Activated CD4-positive, CD25-positive, alpha-beta regulatory T cell treated with anti-CD3 and anti-CD28 coated beads, Interleukin-2, amount 50 U/mL, for 24 hours (primary cell): ENCODE measurements at regions not wholly inside any gene's neighbourhood (a gene's known extent, or its start where the extent isn't known, plus 50 kb on each side); places are given as distances from the start of the nearest gene placed in this dataset.
"Not testable (repeated sequence)": the region's sequence is repeated elsewhere in the genome, so short reads cannot be mapped to it uniquely, and the experiment has no call there.

Source experiments
- ATAC-seq, 2 donors: fragments of 150-1000 bp; cut with Tn5 transposase; one replicate each; pipeline ENCODE4 v1.10.0; 2021; ENCODE audit warnings: mild to moderate bottlenecking in 1 of 2, moderate library complexity in 1 of 2

DNA sequence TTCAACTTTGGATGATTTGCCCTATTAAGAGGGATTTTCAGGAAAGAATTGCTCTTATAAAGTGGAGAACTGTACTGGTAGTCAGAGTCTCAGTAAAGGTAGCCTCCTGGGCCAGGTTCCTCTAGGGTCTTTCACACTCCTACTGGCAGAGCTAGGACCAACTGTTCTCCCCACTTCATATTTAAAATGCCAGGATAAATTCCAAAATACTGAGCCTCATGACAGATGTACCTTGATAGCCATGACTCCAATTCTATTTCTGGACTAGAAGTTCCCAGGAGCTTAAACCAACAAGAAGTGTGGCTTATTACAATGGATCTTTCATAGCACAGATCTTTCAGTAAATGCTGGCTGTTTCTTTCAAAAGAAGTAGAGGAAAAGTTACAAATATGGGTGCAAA lies 126.5 kb downstream of the C12orf75 start:
- ATAC-seq: no peak

DNA sequence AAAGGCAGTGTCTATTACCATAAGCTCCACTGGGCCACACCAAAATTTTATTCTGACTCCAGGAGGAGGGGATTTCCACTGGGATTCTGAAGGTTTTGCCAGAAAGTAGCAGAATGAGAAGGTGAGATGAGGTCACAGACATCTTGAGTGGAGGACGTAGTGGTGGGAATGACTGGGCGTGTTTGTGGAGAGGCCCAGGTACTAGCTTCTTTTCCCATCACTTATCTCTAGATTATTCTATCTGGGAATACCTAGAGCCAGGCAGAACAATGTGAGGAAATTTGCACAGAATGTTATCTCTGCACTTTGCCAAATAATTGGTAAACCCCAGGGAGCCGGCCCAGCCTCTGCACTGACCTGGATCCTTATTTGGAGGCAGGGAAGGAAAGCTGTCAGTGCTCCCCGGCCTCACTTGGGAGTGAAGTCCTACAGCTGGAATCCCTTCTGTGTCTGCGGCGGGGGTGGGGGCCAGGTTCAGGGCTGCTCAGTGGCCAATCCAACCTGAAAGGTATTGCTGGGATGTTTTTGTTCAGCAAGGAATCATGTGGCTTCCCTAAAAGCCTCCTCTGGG lies 129.4 kb downstream of the C12orf75 start:
- ATAC-seq: no peak

- ATAC-seq: no peak
These were observed 130.9 kb downstream of the C12orf75 start for GRCh38 chr12:105461271-105461943.

DNA sequence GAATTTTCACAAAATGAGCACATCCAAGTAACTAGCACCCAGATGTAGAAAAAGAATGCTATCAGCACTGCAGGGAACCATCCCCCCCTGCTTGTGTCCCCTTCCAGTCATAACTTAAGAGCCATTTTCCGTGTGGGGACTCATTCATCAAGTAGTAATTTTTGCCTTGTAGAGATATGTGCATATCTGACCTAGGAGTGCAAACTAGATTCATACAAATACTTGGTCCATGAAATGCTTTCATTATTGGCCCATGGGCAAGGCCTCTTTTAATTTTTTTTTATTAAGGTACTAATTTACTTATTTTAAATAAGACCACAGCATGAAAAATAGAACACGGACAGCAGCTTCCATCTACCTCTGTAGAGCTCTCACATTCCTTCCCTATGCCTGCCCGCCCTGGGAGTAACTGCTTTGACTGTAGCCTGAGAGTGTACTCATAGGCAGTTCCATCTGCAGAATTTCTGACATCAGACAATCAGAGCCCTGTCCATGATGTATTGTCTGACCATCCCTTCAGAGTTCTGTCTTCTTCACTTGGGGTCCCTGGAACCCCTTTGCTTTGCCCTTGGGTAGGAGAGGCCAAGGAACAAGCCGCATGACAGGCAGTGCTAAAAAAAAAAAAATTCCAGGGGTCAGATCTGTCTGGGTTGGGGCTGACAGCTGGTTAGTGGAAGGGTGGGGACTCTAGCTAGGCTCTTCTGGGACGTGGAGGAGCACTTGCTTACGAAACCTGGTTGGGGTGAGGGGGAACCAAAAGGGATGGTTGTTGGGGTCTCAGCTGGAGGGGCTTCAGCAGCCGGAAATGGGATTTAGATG lies 131.7 kb downstream of the C12orf75 start:
- no peak for ATAC-seq

- ATAC-seq: no peak
These were observed 132.3 kb downstream of the C12orf75 start for GRCh38 chr12:105462831-105463230.

- ATAC-seq: no peak
These were observed 133.9 kb downstream of the C12orf75 start for GRCh38 chr12:105464406-105464805.

GRCh38 chr12:105466231-105466900 lies 135.9 kb downstream of the C12orf75 start:
- no peak for ATAC-seq

DNA sequence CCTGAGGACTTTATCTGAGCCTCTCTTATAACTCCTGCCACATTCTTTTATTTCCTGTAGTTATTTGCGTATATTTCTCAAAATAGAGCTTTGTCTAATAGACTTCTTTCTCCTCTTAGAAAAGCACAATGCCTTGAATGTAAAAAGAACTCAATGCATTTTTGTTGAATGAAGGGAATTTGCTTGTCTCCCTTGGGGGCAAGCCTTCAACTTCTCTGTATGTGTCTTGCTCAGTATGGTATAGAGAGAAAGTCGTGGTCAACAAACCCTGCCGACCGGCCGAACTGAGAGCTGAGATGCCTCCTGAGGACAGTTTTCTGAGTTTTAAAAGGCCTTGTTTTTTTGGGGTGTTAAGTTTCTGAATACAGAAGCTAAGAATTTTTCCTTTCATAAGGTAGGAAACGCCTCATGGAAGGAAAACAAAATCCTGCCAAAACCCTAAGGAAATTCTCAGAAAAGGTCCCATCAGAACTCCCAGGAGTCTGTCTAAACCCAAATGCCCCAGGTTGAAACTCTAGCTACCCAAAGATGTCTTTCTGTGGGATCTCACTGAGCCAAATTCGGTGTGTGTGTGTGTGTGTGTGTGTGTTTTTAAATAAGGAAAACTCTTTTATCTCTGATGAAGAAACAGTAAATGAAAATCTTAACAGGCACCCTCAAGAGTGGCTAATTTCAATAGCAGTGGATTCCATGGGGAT lies 136.6 kb downstream of the C12orf75 start:
- ATAC-seq: no peak

GRCh38 chr12:105467710-105468366 lies 137.3 kb downstream of the C12orf75 start:
- ATAC-seq: no peak

GRCh38 chr12:105468464-105468863 lies 138.0 kb downstream of the C12orf75 start:
- ATAC-seq: no peak

- ATAC-seq: no peak
These were observed 138.7 kb downstream of the C12orf75 start for GRCh38 chr12:105469211-105469610.

GRCh38 chr12:105469701-105470100 lies 139.2 kb downstream of the C12orf75 start:
- ATAC-seq: no peak

- no peak for ATAC-seq
These were observed 139.6 kb downstream of the C12orf75 start for GRCh38 chr12:105470102-105470501.

DNA sequence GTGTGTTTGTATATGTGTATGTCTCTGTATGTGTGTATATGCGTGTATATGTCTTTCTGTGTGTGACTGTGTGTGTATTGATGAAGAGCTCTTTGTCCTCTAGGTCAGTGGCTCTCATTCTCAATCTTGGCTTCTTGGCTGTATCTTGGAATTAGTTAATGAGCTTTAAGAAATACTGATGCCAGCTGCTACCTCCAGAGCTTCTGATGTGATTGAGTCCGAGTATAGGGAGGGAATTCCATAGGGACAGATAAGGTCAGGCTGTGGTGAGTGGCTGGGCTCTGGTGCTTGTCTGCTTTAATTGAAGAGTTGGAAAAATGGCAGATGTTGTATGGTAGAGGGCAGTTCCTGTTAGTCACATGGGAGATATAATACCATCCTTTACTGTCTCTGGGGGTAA lies 140.1 kb downstream of the C12orf75 start:
- no peak for ATAC-seq

GRCh38 chr12:105474672-105475071 lies 144.2 kb downstream of the C12orf75 start:
- no peak for ATAC-seq

DNA sequence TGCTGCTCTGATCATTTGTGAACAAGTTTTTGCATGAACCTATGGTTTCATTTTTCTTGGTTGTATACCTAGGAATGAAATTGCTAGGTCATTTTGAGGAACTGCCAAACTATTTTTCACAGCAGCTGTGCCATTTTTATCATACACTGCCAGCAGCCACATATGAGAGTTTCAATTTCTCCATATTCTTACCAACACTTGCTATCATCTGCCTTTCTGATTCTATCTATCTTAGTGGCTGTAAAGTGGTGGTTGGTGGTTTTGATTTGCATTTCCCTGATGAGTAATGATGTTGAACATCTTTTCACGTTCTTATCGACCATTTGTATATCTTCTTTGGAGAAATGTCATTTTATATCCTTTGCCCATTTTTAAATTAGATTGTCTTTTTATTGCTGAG lies 146.1 kb downstream of the C12orf75 start:
- ATAC-seq: no peak

DNA sequence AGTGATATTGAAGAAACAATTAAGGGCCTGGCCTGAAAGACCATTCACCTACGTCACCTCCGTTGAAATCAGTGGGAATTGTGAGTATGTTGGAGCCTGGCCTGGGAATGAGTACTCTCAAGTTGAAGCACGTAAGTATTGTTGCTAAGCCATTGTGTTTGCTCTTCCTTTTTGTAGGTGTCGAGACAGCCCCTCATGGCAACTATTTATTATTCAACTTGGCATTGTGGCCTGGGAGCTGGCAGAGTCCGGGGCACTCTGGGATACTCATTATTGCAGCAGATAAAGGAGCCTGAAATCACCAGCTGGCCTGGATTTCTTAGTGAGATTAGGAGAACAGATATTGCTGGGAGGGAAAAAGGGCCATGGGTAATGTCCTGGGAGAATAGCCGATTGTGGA lies 147.4 kb downstream of the C12orf75 start:
- ATAC-seq: no peak

DNA sequence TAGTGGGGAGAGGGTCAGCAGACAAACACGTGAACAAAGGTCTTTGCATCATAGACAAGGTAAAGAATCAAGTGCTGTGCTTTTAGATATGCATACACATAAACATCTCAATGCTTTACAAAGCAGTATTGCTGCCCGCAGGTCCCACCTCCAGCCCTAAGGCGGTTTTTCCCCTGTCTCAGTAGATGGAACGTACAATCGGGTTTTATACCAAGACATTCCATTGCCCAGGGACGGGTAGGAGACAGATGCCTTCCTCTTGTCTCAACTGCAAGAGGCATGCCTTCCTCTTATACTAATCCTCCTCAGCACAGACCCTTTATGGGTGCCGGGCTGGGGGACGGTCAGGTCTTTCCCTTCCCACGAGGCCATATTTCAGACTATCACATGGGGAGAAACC lies 148.3 kb downstream of the C12orf75 start:
- not testable (repeated sequence) for ATAC-seq

DNA sequence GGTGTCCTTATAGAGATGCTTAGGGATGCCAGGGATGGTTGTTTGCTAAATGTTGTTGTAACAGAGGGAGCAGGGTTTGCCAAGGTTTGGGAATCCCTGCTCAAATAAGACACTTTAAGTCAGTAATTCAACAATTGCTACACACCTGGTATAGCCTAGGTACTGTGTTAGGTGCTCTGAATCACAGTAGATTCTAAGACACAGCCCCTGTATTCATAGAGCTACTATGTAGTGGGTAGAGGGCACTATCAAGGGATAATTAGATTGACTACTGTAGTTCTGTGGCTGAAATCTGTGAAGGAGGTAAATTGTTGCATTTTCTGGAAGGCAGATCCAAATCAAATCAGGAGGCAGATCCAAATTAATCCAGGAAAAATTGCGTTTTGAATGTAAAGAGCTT lies 149.2 kb downstream of the C12orf75 start:
- ATAC-seq: no peak

- no peak for ATAC-seq
These were observed 149.7 kb downstream of the C12orf75 start for GRCh38 chr12:105480162-105480561.

DNA sequence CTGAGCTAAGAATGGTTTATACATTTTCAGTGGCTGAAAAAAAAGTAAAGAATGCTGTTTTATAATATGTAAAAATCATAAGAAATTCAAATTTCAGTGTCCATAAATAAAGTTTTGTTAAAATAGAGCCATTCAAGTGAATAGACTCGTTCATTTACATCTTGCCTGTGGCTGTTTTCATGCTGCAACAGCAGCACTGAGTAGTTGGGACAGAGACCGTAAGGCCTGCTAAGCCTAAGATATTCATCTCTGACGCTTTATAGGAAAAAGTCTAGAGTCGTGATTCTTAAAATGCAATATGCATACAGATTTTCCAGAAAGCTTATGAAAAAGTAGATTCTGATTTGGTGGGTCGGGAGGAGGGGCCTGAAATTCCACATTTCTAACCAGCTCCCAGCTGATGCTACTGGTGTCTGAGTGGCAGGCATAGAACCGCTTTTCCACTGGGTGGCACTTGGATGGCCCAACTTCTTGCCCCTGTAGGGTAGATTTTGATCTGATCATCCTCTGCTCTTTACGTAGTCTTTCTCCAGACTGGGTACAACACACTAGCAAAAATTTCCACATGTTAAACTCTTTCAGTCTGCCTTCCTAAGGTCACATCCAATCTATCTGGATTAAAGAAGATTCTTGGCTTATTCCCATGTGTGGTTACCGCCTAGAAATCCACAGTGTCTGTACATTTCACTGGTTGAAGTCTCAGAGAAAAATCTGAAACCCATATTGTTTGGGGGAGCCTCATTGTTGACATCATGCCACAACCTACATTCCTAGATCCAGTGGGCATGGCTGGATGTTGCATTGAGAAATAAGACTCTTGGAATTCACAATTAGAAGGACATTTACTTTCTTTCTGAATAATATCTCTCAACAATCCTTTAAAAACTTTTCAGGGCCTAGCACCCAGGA lies 151.2 kb downstream of the C12orf75 start:
- ATAC-seq: no peak
